WTC11 (cell line): ENCODE measurements at regions not wholly inside any gene's neighbourhood (a gene's known extent, or its start where the extent isn't known, plus 50 kb on each side); places are given as distances from the start of the nearest gene placed in this dataset.

ENCODE experiments used
- ATAC-seq: fragments of 200-7000 bp; cut with Tn5 transposase; 2 replicates; pipeline ENCODE4 v1.10.0; 2021; ENCODE audit warnings: mild to moderate bottlenecking, moderate library complexity
- CTCF ChIA-PET: fragments of 300-600 bp; sonication (Branson Sonifier 250); formaldehyde crosslinking; loops from one replicate; lab custom pipeline; 2021; ENCODE audit warnings: antibody characterized with exemption; lab: Charles Lee
- POLR2A ChIA-PET: fragments of 350-600 bp; sonication (Branson Sonifier 250); formaldehyde crosslinking; loops from one replicate; lab custom pipeline; 2021; ENCODE audit warnings: antibody characterized with exemption; lab: Charles Lee
- DNase-seq: peaks from one replicate; pipeline ENCODE4 v3.0.0; 2021; ENCODE audit warnings: low spot score
- H3K27ac Mint-ChIP-seq: 2 replicates; pipeline ENCODE4 v1.8.0; 2021; ENCODE audit warnings: mixed read lengths
- H3K27me3 Mint-ChIP-seq: 2 replicates; pipeline ENCODE4 v1.8.0; 2021; ENCODE audit warnings: low read depth, mild to moderate bottlenecking, moderate library complexity, mixed read lengths
- H3K36me3 Mint-ChIP-seq: 2 replicates; pipeline ENCODE4 v1.8.0; 2021; ENCODE audit warnings: mixed read lengths
- H3K4me1 Mint-ChIP-seq: 2 replicates; pipeline ENCODE4 v1.8.0; 2022; ENCODE audit warnings: mixed read lengths
- H3K4me3 Mint-ChIP-seq: 2 replicates; pipeline ENCODE4 v1.8.0; 2021; ENCODE audit warnings: mild to moderate bottlenecking, moderate library complexity, mixed read lengths
- H3K9me3 Mint-ChIP-seq: 2 replicates; pipeline ENCODE4 v1.8.0; 2021; ENCODE audit warnings: mixed read lengths
- E2F1 ChIP-seq: sonication (generic); formaldehyde crosslinking; IDR thresholded peaks from 2 replicates; pipeline ENCODE4 v1.8.0; 2022; ENCODE audit warnings: mild to moderate bottlenecking, missing genetic modification reagents
- E2F5 ChIP-seq: sonication (generic); formaldehyde crosslinking; IDR thresholded peaks from 2 replicates; pipeline ENCODE4 v1.8.1; 2022; ENCODE audit warnings: mild to moderate bottlenecking, moderate library complexity, missing genetic modification reagents
- FOXP4 ChIP-seq: sonication (generic); formaldehyde crosslinking; IDR thresholded peaks from 2 replicates; pipeline ENCODE4 v1.8.0; 2022; ENCODE audit warnings: mild to moderate bottlenecking, missing genetic modification reagents
- GABPB1 ChIP-seq: sonication (generic); formaldehyde crosslinking; IDR thresholded peaks from 2 replicates; pipeline ENCODE4 v1.8.1; 2023; ENCODE audit warnings: mild to moderate bottlenecking, missing genetic modification reagents
- IRF1 ChIP-seq: sonication (generic); formaldehyde crosslinking; IDR thresholded peaks from 2 replicates; pipeline ENCODE4 v1.8.0; 2023; ENCODE audit warnings: missing genetic modification reagents
- JAZF1 ChIP-seq: fragments of 250-450 bp; sonication (Bioruptor Pico); IDR thresholded peaks from 2 replicates; pipeline ENCODE4 v1.9.0; 2021; ENCODE audit warnings: moderate library complexity, mild to moderate bottlenecking, inconsistent platforms
- JUN ChIP-seq: sonication (generic); formaldehyde crosslinking; IDR thresholded peaks from 2 replicates; pipeline ENCODE4 v1.8.0; 2023; ENCODE audit warnings: mild to moderate bottlenecking, missing genetic modification reagents
- KAT7 ChIP-seq: sonication (generic); formaldehyde crosslinking; IDR thresholded peaks from 2 replicates; pipeline ENCODE4 v1.8.1; 2023; ENCODE audit warnings: missing genetic modification reagents, mild to moderate bottlenecking, borderline replicate concordance
- MAX ChIP-seq: sonication (generic); formaldehyde crosslinking; IDR thresholded peaks from 2 replicates; pipeline ENCODE4 v1.8.0; 2022; ENCODE audit warnings: mild to moderate bottlenecking, missing genetic modification reagents
- NR1H2 ChIP-seq: sonication (generic); formaldehyde crosslinking; IDR thresholded peaks from 2 replicates; pipeline ENCODE4 v1.9.0; 2021; ENCODE audit warnings: mild to moderate bottlenecking, moderate library complexity, missing genetic modification reagents
- SMAD4 ChIP-seq: sonication (generic); formaldehyde crosslinking; IDR thresholded peaks from 2 replicates; pipeline ENCODE4 v1.8.0; 2022; ENCODE audit warnings: mild to moderate bottlenecking, missing genetic modification reagents
- TEAD1 ChIP-seq: sonication (generic); formaldehyde crosslinking; IDR thresholded peaks from 2 replicates; pipeline ENCODE4 v1.8.0; 2022; ENCODE audit warnings: mild to moderate bottlenecking, missing genetic modification reagents
- TEAD4 ChIP-seq: sonication (generic); formaldehyde crosslinking; IDR thresholded peaks from 2 replicates; pipeline ENCODE4 v1.8.0; 2022; ENCODE audit warnings: mild to moderate bottlenecking, missing genetic modification reagents
- ZBTB21 ChIP-seq: sonication (generic); formaldehyde crosslinking; IDR thresholded peaks from 2 replicates; pipeline ENCODE4 v1.8.1; 2023; ENCODE audit warnings: mild to moderate bottlenecking, missing genetic modification reagents, borderline replicate concordance
- ZNF121 ChIP-seq: sonication (generic); formaldehyde crosslinking; IDR thresholded peaks from 2 replicates; pipeline ENCODE4 v1.8.0; 2023; ENCODE audit warnings: missing genetic modification reagents
- ZNF317 ChIP-seq: sonication (generic); formaldehyde crosslinking; IDR thresholded peaks from 2 replicates; pipeline ENCODE4 v1.8.1; 2023; ENCODE audit warnings: low read depth, mild to moderate bottlenecking, moderate library complexity, missing genetic modification reagents, borderline replicate concordance
- ZNF396 ChIP-seq: fragments of 250-450 bp; sonication (Bioruptor Pico); IDR thresholded peaks from 2 replicates; pipeline ENCODE4 v1.8.0; 2021; ENCODE audit warnings: mild to moderate bottlenecking, moderate library complexity, borderline replicate concordance
- ZNF532 ChIP-seq: fragments of 250-450 bp; sonication (Bioruptor Pico); IDR thresholded peaks from 2 replicates; pipeline ENCODE4 v1.9.0; 2021; ENCODE audit warnings: mild to moderate bottlenecking, borderline replicate concordance

GRCh38 chr10:29757551-29758297 is 123.0 kb upstream of the SVIL start:
- POLR2A ChIA-PET = no interaction called here
- Mint-ChIP-seq H3K36me3 (no peaks in the 10 kb centered on the region), H3K4me3 (no peak overlapping the region), H3K27ac (no peak overlapping the region), H3K9me3 (no peaks in the 10 kb centered on the region), H3K4me1 (peaks cover 50% of the 10 kb centered on the region), H3K27me3 (peaks cover 13% of the 10 kb centered on the region)
- DNase-seq (no peak), ATAC-seq (no peak)
- CTCF ChIA-PET = no interaction called here
- TF ChIP-seq ZNF532 (CRISPR knock-in tag) (no peak), TEAD4 (CRISPR knock-in tag) (no peak), E2F5 (CRISPR knock-in tag) (no peak), ZNF121 (CRISPR knock-in tag) (no peak), GABPB1 (CRISPR knock-in tag) (no peak), TEAD1 (CRISPR knock-in tag) (no peak), IRF1 (CRISPR knock-in tag) (no peak), ZBTB21 (CRISPR knock-in tag) (no peak), NR1H2 (CRISPR knock-in tag) (no peak), JUN (CRISPR knock-in tag) (no peak), FOXP4 (CRISPR knock-in tag) (no peak), SMAD4 (no peak), MAX (CRISPR knock-in tag) (no peak), KAT7 (CRISPR knock-in tag) (no peak), JAZF1 (CRISPR knock-in tag) (no peak), ZNF317 (no peak), E2F1 (no peak), ZNF396 (CRISPR knock-in tag) (no peak)
